ENCODE measurements at regions not wholly inside any gene's neighbourhood (a gene's known extent, or its start where the extent isn't known, plus 50 kb on each side); places are given as distances from the start of the nearest gene placed in this dataset.

GRCh38 chr7:63024446-63024845 lies 974.2 kb upstream of the ZNF722 start:
- H3K9me3 ChIP-seq (ENCODE audit: low read depth) = peaks cover 3% of the 10 kb centered on the region
- H3K27ac ChIP-seq = no peak overlapping the region
- no peak for DNase-seq (ENCODE audit: low read depth in 1 of 2, low spot score in 1 of 2)
- H3K36me3 ChIP-seq = no peaks in the 10 kb centered on the region
- no peaks in the 10 kb centered on the region for H3K27me3 ChIP-seq
- no peaks in the 10 kb centered on the region for H3K4me1 ChIP-seq (ENCODE audit: low read depth)
- H3K4me3 ChIP-seq = no peak overlapping the region
- TF ChIP-seq, protein P1, sequence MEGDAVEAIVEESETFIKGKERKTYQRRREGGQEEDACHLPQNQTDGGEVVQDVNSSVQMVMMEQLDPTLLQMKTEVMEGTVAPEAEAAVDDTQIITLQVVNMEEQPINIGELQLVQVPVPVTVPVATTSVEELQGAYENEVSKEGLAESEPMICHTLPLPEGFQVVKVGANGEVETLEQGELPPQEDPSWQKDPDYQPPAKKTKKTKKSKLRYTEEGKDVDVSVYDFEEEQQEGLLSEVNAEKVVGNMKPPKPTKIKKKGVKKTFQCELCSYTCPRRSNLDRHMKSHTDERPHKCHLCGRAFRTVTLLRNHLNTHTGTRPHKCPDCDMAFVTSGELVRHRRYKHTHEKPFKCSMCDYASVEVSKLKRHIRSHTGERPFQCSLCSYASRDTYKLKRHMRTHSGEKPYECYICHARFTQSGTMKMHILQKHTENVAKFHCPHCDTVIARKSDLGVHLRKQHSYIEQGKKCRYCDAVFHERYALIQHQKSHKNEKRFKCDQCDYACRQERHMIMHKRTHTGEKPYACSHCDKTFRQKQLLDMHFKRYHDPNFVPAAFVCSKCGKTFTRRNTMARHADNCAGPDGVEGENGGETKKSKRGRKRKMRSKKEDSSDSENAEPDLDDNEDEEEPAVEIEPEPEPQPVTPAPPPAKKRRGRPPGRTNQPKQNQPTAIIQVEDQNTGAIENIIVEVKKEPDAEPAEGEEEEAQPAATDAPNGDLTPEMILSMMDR (IDR thresholded peaks at IDR 0.05; ENCODE audit: low read depth, low read length) = no peak

- Histone ChIP-seq H3K27ac (no peak overlapping the region), H3K27me3 (no peaks in the 10 kb centered on the region), H3K36me3 (no peaks in the 10 kb centered on the region), H3K4me1 (ENCODE audit: low read depth) (no peaks in the 10 kb centered on the region), H3K9me3 (ENCODE audit: low read depth) (peaks cover 3% of the 10 kb centered on the region), H3K4me3 (no peak overlapping the region)
- TF ChIP-seq, protein P1 (IDR thresholded peaks at IDR 0.05; ENCODE audit: low read depth, low read length) = no peak
- DNase-seq (ENCODE audit: low read depth in 1 of 2, low spot score in 1 of 2) = no peak
Measured at GRCh38 chr7:63025815-63026214, 972.8 kb upstream of the ZNF722 start.

DNA sequence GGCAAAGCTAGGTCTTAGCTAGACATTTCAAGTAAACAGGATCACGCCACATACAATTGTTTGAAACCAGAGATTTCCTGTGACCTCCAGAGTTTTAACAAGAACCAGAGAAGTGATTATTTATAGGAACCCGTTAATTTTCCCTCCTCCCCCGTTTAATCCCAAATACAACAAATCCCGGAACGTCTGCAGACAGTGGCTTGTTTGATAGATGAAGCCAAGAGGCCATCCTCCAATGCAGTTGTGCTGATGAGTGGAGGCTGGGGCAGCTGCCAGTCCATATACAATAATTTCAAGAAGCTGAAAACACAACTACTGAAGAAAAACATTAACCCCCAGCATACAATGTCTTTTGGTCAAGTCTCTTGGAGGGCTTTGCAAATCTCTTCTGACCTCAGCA lies 971.6 kb upstream of the ZNF722 start:
- TF ChIP-seq, protein P1 (IDR thresholded peaks at IDR 0.05; ENCODE audit: low read depth, low read length) = no peak
- H3K36me3 ChIP-seq = no peaks in the 10 kb centered on the region
- H3K4me3 ChIP-seq = no peak overlapping the region
- DNase-seq (ENCODE audit: low read depth in 1 of 2, low spot score in 1 of 2) = no peak
- no peaks in the 10 kb centered on the region for H3K27me3 ChIP-seq
- H3K9me3 ChIP-seq (ENCODE audit: low read depth) = peaks cover 3% of the 10 kb centered on the region
- H3K27ac ChIP-seq = no peak overlapping the region
- H3K4me1 ChIP-seq (ENCODE audit: low read depth) = no peaks in the 10 kb centered on the region

DNA sequence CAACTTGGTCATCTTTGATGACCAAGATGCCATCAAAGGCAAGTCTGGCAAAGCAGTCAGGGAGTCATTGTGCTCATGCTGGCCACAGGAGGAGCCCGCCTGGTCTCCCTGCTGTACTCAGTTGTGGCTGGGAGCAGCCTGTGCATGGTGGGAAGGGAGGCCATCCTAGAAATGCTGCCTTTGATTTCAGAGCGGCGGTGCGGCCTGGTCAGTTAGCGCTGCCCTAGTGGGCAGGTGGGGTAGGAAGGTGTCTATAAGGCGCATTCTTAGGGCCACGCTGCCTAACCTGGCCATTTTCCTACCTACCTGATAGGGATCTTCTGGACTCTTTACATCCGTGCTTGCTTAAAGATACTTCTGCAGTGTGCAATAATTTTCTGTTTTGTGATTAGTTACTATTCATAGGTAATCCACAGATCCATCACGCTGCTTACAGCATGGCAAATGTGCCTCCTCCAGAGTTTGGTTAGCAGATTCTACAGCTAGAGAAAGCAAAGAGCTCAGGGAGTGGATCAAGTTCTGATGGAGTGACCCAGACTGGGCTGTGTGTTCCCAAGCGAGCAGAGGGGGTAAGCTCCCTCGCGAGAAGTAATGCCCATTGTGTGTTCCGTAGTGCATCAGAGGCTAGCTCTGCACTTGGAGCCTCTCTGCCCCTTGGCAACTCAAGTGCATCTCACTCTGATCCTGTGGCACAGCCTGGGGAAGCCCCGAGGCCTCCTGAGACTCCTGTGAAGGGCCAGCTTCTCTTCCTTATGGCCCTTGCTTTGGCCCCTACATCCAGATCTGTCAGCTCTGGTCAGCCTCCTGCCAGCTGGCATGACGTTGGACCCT lies 970.1 kb upstream of the ZNF722 start:
- Histone ChIP-seq H3K9me3 (ENCODE audit: low read depth) (peaks cover 3% of the 10 kb centered on the region), H3K4me3 (no peak overlapping the region)

GRCh38 chr7:63029207-63029522 lies 969.5 kb upstream of the ZNF722 start:
- Histone ChIP-seq H3K9me3 (ENCODE audit: low read depth) (peaks cover 3% of the 10 kb centered on the region), H3K4me1 (ENCODE audit: low read depth) (no peaks in the 10 kb centered on the region), H3K27me3 (no peaks in the 10 kb centered on the region), H3K4me3 (no peak overlapping the region), H3K36me3 (no peaks in the 10 kb centered on the region), H3K27ac (no peak overlapping the region)
- TF ChIP-seq, protein P1 (IDR thresholded peaks at IDR 0.05; ENCODE audit: low read depth, low read length) = no peak
- DNase-seq (ENCODE audit: low read depth in 1 of 2, low spot score in 1 of 2) = no peak

More for the DNA sequence above, 970.1 kb upstream of the ZNF722 start:
- no peak for DNase-seq (ENCODE audit: low read depth in 1 of 2, low spot score in 1 of 2)
- Histone ChIP-seq H3K27ac (no peak overlapping the region), H3K36me3 (no peaks in the 10 kb centered on the region), H3K4me1 (ENCODE audit: low read depth) (no peaks in the 10 kb centered on the region), H3K27me3 (no peaks in the 10 kb centered on the region)
- TF ChIP-seq, protein P1 (IDR thresholded peaks at IDR 0.05; ENCODE audit: low read depth, low read length) = no peak

All from cardiac muscle cell (in vitro differentiated cells and primary cell).